ENCODE measurements at regions not wholly inside any gene's neighbourhood (a gene's known extent, or its start where the extent isn't known, plus 50 kb on each side); places are given as distances from the start of the nearest gene placed in this dataset.

GRCh38 chr5:110032376-110032775 lies 342.6 kb downstream of the MAN2A1 start:
- no peak overlapping the region for H3K27ac Mint-ChIP-seq
- no peak for DNase-seq (ENCODE audit: low spot score in 2 of 2)
- no peaks in the 10 kb centered on the region for H3K36me3 Mint-ChIP-seq
- H3K9me3 Mint-ChIP-seq, result no peaks in the 10 kb centered on the region
- no peak for ATAC-seq

- ATAC-seq (no peak), DNase-seq (ENCODE audit: low spot score in 2 of 2) (no peak)
- no peaks in the 10 kb centered on the region for H3K9me3 Mint-ChIP-seq
- H3K27ac Mint-ChIP-seq, result no peak overlapping the region
- no peaks in the 10 kb centered on the region for H3K36me3 Mint-ChIP-seq
Observed at GRCh38 chr5:110034056-110034600, 344.4 kb downstream of the MAN2A1 start.

GRCh38 chr5:110038297-110038997 lies 348.7 kb downstream of the MAN2A1 start:
- ATAC-seq (no peak), DNase-seq (ENCODE audit: low spot score in 2 of 2) (no peak)
- no peak overlapping the region for H3K27ac Mint-ChIP-seq
- H3K9me3 Mint-ChIP-seq, result peaks cover 12 to 23% of the 10 kb centered on the region in 2 donors
- H3K36me3 Mint-ChIP-seq, result peaks cover 5 to 25% of the 10 kb centered on the region in 2 donors

- Mint-ChIP-seq H3K27ac (no peak overlapping the region), H3K9me3 (peaks cover 24 to 39% of the 10 kb centered on the region in 2 donors), H3K36me3 (peaks cover 17 to 42% of the 10 kb centered on the region in 2 donors)
- no peak for DNase-seq (ENCODE audit: low spot score in 2 of 2)
- ATAC-seq, result no peak
Observed at GRCh38 chr5:110040178-110040577, 350.5 kb downstream of the MAN2A1 start.

- Mint-ChIP-seq H3K9me3 (peaks cover 24 to 45% of the 10 kb centered on the region in 2 donors), H3K36me3 (peaks cover 23 to 49% of the 10 kb centered on the region in 2 donors), H3K27ac (peak overlapping the region in 1 of 2 donors; percentile 11)
- DNase-seq (ENCODE audit: low spot score in 2 of 2) (no peak), ATAC-seq (no peak)
Observed at GRCh38 chr5:110043025-110043424, 353.3 kb downstream of the MAN2A1 start.

- DNase-seq (ENCODE audit: low spot score in 2 of 2) (no peak), ATAC-seq (no peak)
- H3K36me3 Mint-ChIP-seq, result peaks cover 23 to 49% of the 10 kb centered on the region in 2 donors
- peaks cover 24 to 45% of the 10 kb centered on the region in 2 donors for H3K9me3 Mint-ChIP-seq
- H3K27ac Mint-ChIP-seq, result no peak overlapping the region
Observed at GRCh38 chr5:110045158-110045557, 355.4 kb downstream of the MAN2A1 start.

- Mint-ChIP-seq H3K27ac (no peak overlapping the region), H3K36me3 (peaks cover 18 to 24% of the 10 kb centered on the region in 2 donors), H3K9me3 (peaks cover 12 to 21% of the 10 kb centered on the region in 2 donors)
- ATAC-seq, result no peak
- DNase-seq (ENCODE audit: low spot score in 2 of 2), result no peak
Observed at GRCh38 chr5:110048491-110048890, 358.8 kb downstream of the MAN2A1 start.

GRCh38 chr5:110049816-110050215 lies 360.1 kb downstream of the MAN2A1 start:
- ATAC-seq, result no peak
- no peak for DNase-seq (ENCODE audit: low spot score in 2 of 2)
- Mint-ChIP-seq H3K9me3 (peaks cover 4 to 10% of the 10 kb centered on the region in 2 donors), H3K27ac (no peak overlapping the region), H3K36me3 (peaks cover 10% of the 10 kb centered on the region in 2 donors)

GRCh38 chr5:110050640-110051345 lies 361.1 kb downstream of the MAN2A1 start:
- no peak overlapping the region for H3K27ac Mint-ChIP-seq
- H3K36me3 Mint-ChIP-seq, result peaks cover under 1% of the 10 kb centered on the region in 2 donors
- no peak for DNase-seq (ENCODE audit: low spot score in 2 of 2)
- H3K9me3 Mint-ChIP-seq, result no peaks in the 10 kb centered on the region
- no peak for ATAC-seq

GRCh38 chr5:110053205-110053604 lies 363.5 kb downstream of the MAN2A1 start:
- Mint-ChIP-seq H3K9me3 (no peaks in the 10 kb centered on the region), H3K27ac (peak overlapping the region in 1 of 2 donors; percentile 76), H3K36me3 (no peaks in the 10 kb centered on the region)
- no peak for DNase-seq (ENCODE audit: low spot score in 2 of 2)
- no peak for ATAC-seq

- ATAC-seq, result peak; percentile 55 to 74
- Mint-ChIP-seq H3K36me3 (no peaks in the 10 kb centered on the region), H3K27ac (peak overlapping the region; percentile 76 to 78)
Observed at GRCh38 chr5:110053824-110054223, 364.1 kb downstream of the MAN2A1 start.

GRCh38 chr5:110054240-110054639 lies 364.5 kb downstream of the MAN2A1 start:
- DNase-seq (ENCODE audit: low spot score in 2 of 2) (peak; percentile 54 to 72), ATAC-seq (peak; percentile 86 to 89)
- Mint-ChIP-seq H3K9me3 (no peaks in the 10 kb centered on the region), H3K27ac (peak overlapping the region; percentile 76 to 78), H3K36me3 (no peaks in the 10 kb centered on the region)

More at GRCh38 chr5:110053824-110054223, 364.1 kb downstream of the MAN2A1 start:
- DNase-seq (ENCODE audit: low spot score in 2 of 2), result no peak
- no peaks in the 10 kb centered on the region for H3K9me3 Mint-ChIP-seq

GRCh38 chr5:110055302-110055701 lies 365.6 kb downstream of the MAN2A1 start:
- H3K27ac Mint-ChIP-seq, result no peak overlapping the region

GRCh38 chr5:110056580-110057114 lies 366.9 kb downstream of the MAN2A1 start:
- ATAC-seq (no peak), DNase-seq (ENCODE audit: low spot score in 2 of 2) (no peak)
- Mint-ChIP-seq H3K36me3 (no peaks in the 10 kb centered on the region), H3K27ac (no peak overlapping the region), H3K9me3 (no peaks in the 10 kb centered on the region)

More at GRCh38 chr5:110055302-110055701, 365.6 kb downstream of the MAN2A1 start:
- H3K36me3 Mint-ChIP-seq, result no peaks in the 10 kb centered on the region
- ATAC-seq (peak in 1 of 2 donors; percentile 17), DNase-seq (ENCODE audit: low spot score in 2 of 2) (no peak)
- H3K9me3 Mint-ChIP-seq, result no peaks in the 10 kb centered on the region

- no peaks in the 10 kb centered on the region for H3K36me3 Mint-ChIP-seq
- H3K9me3 Mint-ChIP-seq, result no peaks in the 10 kb centered on the region
- no peak for ATAC-seq
- H3K27ac Mint-ChIP-seq, result no peak overlapping the region
- no peak for DNase-seq (ENCODE audit: low spot score in 2 of 2)
Observed at GRCh38 chr5:110058175-110058574, 368.4 kb downstream of the MAN2A1 start.

- no peak for ATAC-seq
- H3K9me3 Mint-ChIP-seq, result no peaks in the 10 kb centered on the region
- no peaks in the 10 kb centered on the region for H3K36me3 Mint-ChIP-seq
- no peak overlapping the region for H3K27ac Mint-ChIP-seq
- DNase-seq (ENCODE audit: low spot score in 2 of 2), result no peak
Observed at GRCh38 chr5:110062246-110062645, 372.5 kb downstream of the MAN2A1 start.

Data from activated naive CD4-positive, alpha-beta T cell treated with anti-CD3 and anti-CD28 coated beads, Interleukin-2, amount 50 U/mL, for 72 hours (primary cell).